ENCODE measurements at regions not wholly inside any gene's neighbourhood (a gene's known extent, or its start where the extent isn't known, plus 50 kb on each side); places are given as distances from the start of the nearest gene placed in this dataset.

DNA sequence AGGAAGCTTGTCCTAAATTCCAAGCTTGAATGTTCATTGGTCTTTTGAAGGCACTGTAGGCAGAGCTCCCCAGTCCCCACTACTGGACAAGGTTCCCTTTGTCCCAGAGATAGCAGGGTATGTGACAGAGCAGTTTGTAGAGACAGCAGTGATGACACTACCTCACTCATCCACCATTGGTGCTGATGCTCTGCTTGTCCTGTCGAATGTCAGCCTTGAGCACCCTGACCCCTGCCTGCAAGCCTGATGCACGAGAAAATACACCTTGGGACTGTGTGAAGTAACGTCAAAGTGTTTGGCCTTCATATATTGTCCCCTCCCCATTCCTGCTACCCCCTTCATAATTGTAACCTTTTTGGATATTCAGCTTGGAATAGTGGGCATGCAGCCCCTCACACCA, 188.9 kb upstream of the EOLA2 start:
- TF ChIP-seq, protein P1, sequence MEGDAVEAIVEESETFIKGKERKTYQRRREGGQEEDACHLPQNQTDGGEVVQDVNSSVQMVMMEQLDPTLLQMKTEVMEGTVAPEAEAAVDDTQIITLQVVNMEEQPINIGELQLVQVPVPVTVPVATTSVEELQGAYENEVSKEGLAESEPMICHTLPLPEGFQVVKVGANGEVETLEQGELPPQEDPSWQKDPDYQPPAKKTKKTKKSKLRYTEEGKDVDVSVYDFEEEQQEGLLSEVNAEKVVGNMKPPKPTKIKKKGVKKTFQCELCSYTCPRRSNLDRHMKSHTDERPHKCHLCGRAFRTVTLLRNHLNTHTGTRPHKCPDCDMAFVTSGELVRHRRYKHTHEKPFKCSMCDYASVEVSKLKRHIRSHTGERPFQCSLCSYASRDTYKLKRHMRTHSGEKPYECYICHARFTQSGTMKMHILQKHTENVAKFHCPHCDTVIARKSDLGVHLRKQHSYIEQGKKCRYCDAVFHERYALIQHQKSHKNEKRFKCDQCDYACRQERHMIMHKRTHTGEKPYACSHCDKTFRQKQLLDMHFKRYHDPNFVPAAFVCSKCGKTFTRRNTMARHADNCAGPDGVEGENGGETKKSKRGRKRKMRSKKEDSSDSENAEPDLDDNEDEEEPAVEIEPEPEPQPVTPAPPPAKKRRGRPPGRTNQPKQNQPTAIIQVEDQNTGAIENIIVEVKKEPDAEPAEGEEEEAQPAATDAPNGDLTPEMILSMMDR (IDR thresholded peaks at IDR 0.05), result no peak
- TF ChIP-seq POLR2A (IDR thresholded peaks at IDR 0.05), result no peak

All from adrenal gland (tissue), 5 donors.